IMR-90 (cell line): ENCODE measurements at regions not wholly inside any gene's neighbourhood (a gene's known extent, or its start where the extent isn't known, plus 50 kb on each side); places are given as distances from the start of the nearest gene placed in this dataset.
A peak's percentile ranks its signal among the peaks of the same experiment; 100 is the strongest.

ENCODE experiments used
- ATAC-seq: fragments of 200-7000 bp; cut with Tn5 transposase; 2 replicates; pipeline ENCODE4 v1.9.1; 2020; ENCODE audit warnings: low read depth, mild to moderate bottlenecking, moderate library complexity
- BruUV-seq: library from RNA; stranded (reverse); fragments of 400-500 nt; replicated peaks from 2 replicates; lab custom pipeline; 2021; lab: Mats Ljungman, UMichigan
- CTCF ChIA-PET: fragments of 300-600 bp; formaldehyde crosslinking; extraction: SDS; loops from one replicate; lab custom pipeline; 2021; ENCODE audit warnings: antibody characterized with exemption; lab: Yijun Ruan, JAX
- POLR2A ChIA-PET: fragments of 300-600 bp; sonication (Branson Sonifier 250); formaldehyde crosslinking; loops from one replicate; lab custom pipeline; 2022; ENCODE audit warnings: antibody characterized with exemption; ENCODE audit not compliant: unreplicated experiment; lab: Charles Lee
- DNase-seq: peaks from one replicate; pipeline ENCODE4 v3.0.0; 2013
- H2AFZ ChIP-seq: replicated peaks from 2 replicates; pipeline ENCODE3; 2013; ENCODE audit warnings: low read length, mild to moderate bottlenecking; ENCODE audit not compliant: poor library complexity
- H2AK5ac ChIP-seq: 2 replicates; pipeline ENCODE4 v1.6.1; 2013; ENCODE audit warnings: low read depth, low read length, inconsistent platforms
- H2AK9ac ChIP-seq: replicated peaks from 2 replicates; pipeline ENCODE3; 2013; ENCODE audit warnings: mild to moderate bottlenecking, low read depth, low read length, moderate library complexity; ENCODE audit not compliant: poor library complexity
- H2BK120ac ChIP-seq: 2 replicates; pipeline ENCODE4 v1.6.1; 2013; ENCODE audit warnings: low read depth, low read length, inconsistent platforms
- H2BK15ac ChIP-seq: 3 replicates; pipeline ENCODE4 v1.6.1; 2013; ENCODE audit warnings: low read depth, low read length, inconsistent platforms
- H2BK20ac ChIP-seq: 2 replicates; pipeline ENCODE4 v1.6.1; 2013; ENCODE audit warnings: low read depth, mild to moderate bottlenecking, inconsistent platforms, low read length, moderate library complexity
- H2BK5ac ChIP-seq: 2 replicates; pipeline ENCODE4 v1.6.1; 2013; ENCODE audit warnings: mild to moderate bottlenecking, low read depth, low read length, inconsistent platforms; ENCODE audit not compliant: poor library complexity, severe bottlenecking
- H3K14ac ChIP-seq: replicated peaks from 2 replicates; pipeline ENCODE4 v1.6.1; 2013; ENCODE audit warnings: low read depth, low read length, inconsistent platforms
- H3K18ac ChIP-seq: 2 replicates; pipeline ENCODE4 v1.6.1; 2013; ENCODE audit warnings: low read depth, low read length, control low read depth
- H3K23ac ChIP-seq: 2 replicates; pipeline ENCODE4 v1.6.1; 2013; ENCODE audit warnings: low read depth, low read length, inconsistent platforms
- H3K27ac ChIP-seq: 2 replicates; pipeline ENCODE4 v1.5.1; 2013; ENCODE audit warnings: mild to moderate bottlenecking, control low read depth, low read length; ENCODE audit not compliant: insufficient read depth
- H3K27me3 ChIP-seq: 2 replicates; pipeline ENCODE4 v1.6.1; 2013; ENCODE audit warnings: low read length; ENCODE audit not compliant: control insufficient read depth, insufficient read depth
- H3K36me3 ChIP-seq: 2 replicates; pipeline ENCODE4 v1.6.1; 2013; ENCODE audit warnings: low read length, mixed read lengths; ENCODE audit not compliant: control insufficient read depth, insufficient read depth
- H3K4ac ChIP-seq: 2 replicates; pipeline ENCODE4 v1.6.1; 2013; ENCODE audit warnings: low read depth, low read length, inconsistent platforms
- H3K4me1 ChIP-seq: 2 replicates; pipeline ENCODE4 v1.6.1; 2013; ENCODE audit warnings: low read length, mixed read lengths; ENCODE audit not compliant: control insufficient read depth, insufficient read depth
- H3K4me2 ChIP-seq: 2 replicates; pipeline ENCODE4 v1.6.1; 2013; ENCODE audit warnings: low read depth, mild to moderate bottlenecking, control low read depth, low read length, moderate library complexity
- H3K4me3 ChIP-seq: 2 replicates; pipeline ENCODE4 v1.5.1; 2013; ENCODE audit warnings: low read depth, mild to moderate bottlenecking, control low read depth, low read length, moderate library complexity; ENCODE audit not compliant: insufficient read depth
- H3K56ac ChIP-seq: 2 replicates; pipeline ENCODE4 v1.6.1; 2013; ENCODE audit warnings: low read length, inconsistent platforms; ENCODE audit not compliant: insufficient read depth; ENCODE audit errors: extremely low read depth
- H3K79me1 ChIP-seq, 2 experiments: 2 replicates each; pipeline ENCODE4 v1.6.1; 2013; ENCODE audit warnings: low read length in 2 of 2, inconsistent platforms in 1 of 2, low read depth in 1 of 2
- H3K9ac ChIP-seq: 2 replicates; pipeline ENCODE4 v1.6.1; 2013; ENCODE audit warnings: low read depth, low read length, control low read depth
- H3K9me1 ChIP-seq: 2 replicates; pipeline ENCODE4 v1.6.1; 2013; ENCODE audit warnings: low read length, inconsistent platforms; ENCODE audit not compliant: insufficient read depth
- H3K9me3 ChIP-seq: 2 replicates; pipeline ENCODE4 v1.6.1; 2013; ENCODE audit warnings: low read length; ENCODE audit not compliant: control insufficient read depth, insufficient read depth
- H4K20me1 ChIP-seq: 2 replicates; pipeline ENCODE4 v1.6.1; 2013; ENCODE audit warnings: low read length, inconsistent platforms; ENCODE audit not compliant: insufficient read depth
- H4K5ac ChIP-seq: 2 replicates; pipeline ENCODE4 v1.6.1; 2013; ENCODE audit warnings: mild to moderate bottlenecking, low read depth, low read length, control low read depth
- H4K8ac ChIP-seq, 2 experiments: 2 replicates each; pipeline ENCODE4 v1.6.1; 2013; ENCODE audit warnings: low read depth in 2 of 2, low read length in 2 of 2, control low read depth in 1 of 2, inconsistent platforms in 1 of 2
- H4K91ac ChIP-seq: 2 replicates; pipeline ENCODE4 v1.6.1; 2013; ENCODE audit warnings: low read depth, low read length, inconsistent platforms; ENCODE audit not compliant: insufficient read depth
- BHLHE40 ChIP-seq: fragments of 150-350 bp; IDR thresholded peaks from 2 replicates; pipeline ENCODE4 v1.6.1; 2016; ENCODE audit warnings: mild to moderate bottlenecking, low read depth, low read length
- CEBPB ChIP-seq: IDR thresholded peaks from 2 replicates; pipeline ENCODE4 v1.6.1; 2012; ENCODE audit warnings: low read depth, low read length, improper control_type of control experiment
- SMC3 ChIP-seq: fragments of 150-350 bp; IDR thresholded peaks from 2 replicates; pipeline ENCODE4 v1.6.1; 2016; ENCODE audit warnings: low read depth, mild to moderate bottlenecking, antibody characterized with exemption, low read length, moderate library complexity
- WGBS, 2 experiments: methylation state at CpG; one replicate each; pipeline versions ENCODE4 v1.1.5 to v1.1.7; 2013; ENCODE audit warnings: missing lambda C conversion rate in 2 of 2; ENCODE audit not compliant: insufficient read length in 1 of 2; ENCODE audit errors: extremely low coverage in 2 of 2; 5-methylcytosine and 5-hydroxymethylcytosine counted together
- dilution Hi-C: fragments of 300-500 bp; cut with HindIII; formaldehyde crosslinking; loops from one replicate; pipeline ENCODE4 v1.14.3; 2018; ENCODE audit warnings: low sequenced_read_pairs; ENCODE audit not compliant: unreplicated experiment
- in situ Hi-C: fragments of 300-500 bp; cut with MboI; formaldehyde crosslinking; loops from 3 replicates; pipeline ENCODE4 v1.14.3; 2019; ENCODE audit warnings: low sequenced_read_pairs, inconsistent platforms, mixed read lengths
- intact Hi-C: fragments of 100-400 bp; cut with micrococcal nuclease; formaldehyde crosslinking; loops from 2 replicates; pipeline ENCODE4 v1.10.0; 2022

- Histone ChIP-seq H2BK120ac (no peak overlapping the region), H2BK15ac (no peak overlapping the region), H2AK9ac (no peak overlapping the region), H3K4me1 (peaks cover 3% of the 10 kb centered on the region), H3K18ac (no peak overlapping the region), H2AFZ (no peak overlapping the region), H3K4me2 (no peak overlapping the region), H4K5ac (no peak overlapping the region), H2BK20ac (no peak overlapping the region), H3K9me3 (no peaks in the 10 kb centered on the region), H3K27ac (no peak overlapping the region), H3K23ac (no peak overlapping the region), H3K14ac (no peak overlapping the region), H3K27me3 (peaks cover 2% of the 10 kb centered on the region; the same call in 1 of the 2 replicates), H3K9ac (no peak overlapping the region), H2AK5ac (no peak overlapping the region), H3K56ac (no peak overlapping the region), H4K20me1 (0 out of 2 replicates have a peak, but pooled peaks cover 3% of the 10 kb centered on the region), H4K91ac (no peak overlapping the region), H3K36me3 (no peaks in the 10 kb centered on the region), H3K79me1 (no peaks in the 10 kb centered on the region), H2BK5ac (no peak overlapping the region), H3K4me3 (no peak overlapping the region), H3K9me1 (peaks cover 3% of the 10 kb centered on the region; the same call in 1 of the 2 replicates), H4K8ac (no peak overlapping the region), H3K4ac (no peak overlapping the region)
- ChIA-PET CTCF (no interaction called here), POLR2A (no interaction called here)
- DNase-seq (peak; percentile 86), ATAC-seq (peak; percentile 73)
- in situ Hi-C loops (loop anchor here (10.0 kb wide), 1 partner anchor 661 kb away; no protein-coding TSS in a partner anchor), intact Hi-C loops (loop anchor here (10.0 kb wide), 1 partner anchor 501 kb away; the partner anchor contains the start of gene TLE1), dilution Hi-C loops (no loop called here)
- no CpG with 5 or more reads among the region's 1 CpG for WGBS, 2 experiments
- 0 out of 2 replicates have a peak, but pooled peaks have one; percentile 9 for TF ChIP-seq BHLHE40
- TF ChIP-seq CEBPB = peak; percentile 61
- no peak for TF ChIP-seq SMC3
- BruUV-seq = no TSS peak
Measured at GRCh38 chr9:81183761-81184160, 505.6 kb downstream of the TLE1 start.
